D721Med (cell line): ENCODE measurements at regions not wholly inside any gene's neighbourhood (a gene's known extent, or its start where the extent isn't known, plus 50 kb on each side); places are given as distances from the start of the nearest gene placed in this dataset.

Experiments used
- DNase-seq: peaks from one replicate; pipeline ENCODE4 v3.0.0; 2011; ENCODE audit warnings: low spot score; ENCODE audit not compliant: insufficient read length
- FAIRE-seq: peaks from 2 replicates; lab custom pipeline; 2011; peaks lifted over from hg19 to GRCh38; lab: Jason Lieb, UNC
- CTCF ChIP-seq: IDR thresholded peaks from 2 replicates; pipeline ENCODE4 v1.5.1; 2012; ENCODE audit warnings: mild to moderate bottlenecking, control low read depth; ENCODE audit not compliant: insufficient read depth; ENCODE audit errors: missing control alignments

- DNase-seq (no peak), FAIRE-seq (no peak)
- TF ChIP-seq CTCF, result no peak
Observed at GRCh38 chr20:21653628-21654027, 51.8 kb upstream of the PAX1 start.

GRCh38 chr20:21643417-21643816, 62.0 kb upstream of the PAX1 start:
- FAIRE-seq (no peak), DNase-seq (no peak)
- TF ChIP-seq CTCF, result no peak

- FAIRE-seq (no peak), DNase-seq (no peak)
- TF ChIP-seq CTCF, result peak; percentile 11
Observed at GRCh38 chr20:21640556-21640955, 64.9 kb upstream of the PAX1 start.

- TF ChIP-seq CTCF, result no peak
- no peak for FAIRE-seq
Observed at GRCh38 chr20:21633829-21634228, 71.6 kb upstream of the PAX1 start.

GRCh38 chr20:21632735-21633053, 72.8 kb upstream of the PAX1 start:
- FAIRE-seq, result no peak
- TF ChIP-seq CTCF, result no peak
- no peak for DNase-seq

More at GRCh38 chr20:21633829-21634228, 71.6 kb upstream of the PAX1 start:
- DNase-seq, result no peak

GRCh38 chr20:21632031-21632734, 73.3 kb upstream of the PAX1 start:
- no peak for DNase-seq
- no peak for TF ChIP-seq CTCF
- FAIRE-seq, result no peak

GRCh38 chr20:21628800-21629199, 76.7 kb upstream of the PAX1 start:
- FAIRE-seq (no peak), DNase-seq (no peak)
- TF ChIP-seq CTCF, result no peak
